ENCODE measurements at regions not wholly inside any gene's neighbourhood (a gene's known extent, or its start where the extent isn't known, plus 50 kb on each side); places are given as distances from the start of the nearest gene placed in this dataset.

GRCh38 chr12:83664650-83665049 lies 977.9 kb downstream of the TMTC2 start:
- Histone ChIP-seq H3K27me3 (ENCODE audit: control insufficient read depth in 4 of 4, insufficient read depth in 4 of 4, low read length in 3 of 4) (no peaks in the 10 kb centered on the region), H3K4me3 (ENCODE audit: low read depth in 1 of 3, low read length in 3 of 3) (no peak overlapping the region), H3K27ac (ENCODE audit: low read depth in 1 of 2, low read length in 2 of 2) (no peak overlapping the region), H3K9me3 (ENCODE audit: control insufficient read depth in 4 of 4, low read length in 3 of 4) (no peaks in the 10 kb centered on the region), H3K9ac (ENCODE audit: low read depth in 1 of 2, low read length in 2 of 2) (no peak overlapping the region), H3K36me3 (ENCODE audit: control insufficient read depth in 4 of 4, insufficient read depth in 3 of 4, low read depth in 1 of 4, low read length in 3 of 4) (no peaks in the 10 kb centered on the region), H3K4me1 (ENCODE audit: control insufficient read depth in 4 of 4, insufficient read depth in 4 of 4, low read length in 3 of 4) (no peaks in the 10 kb centered on the region)
- DNase-seq (ENCODE audit: low spot score), result no peak
- TF ChIP-seq FOXA2 (IDR thresholded peaks at IDR 0.05) (no peak), NR2F2 (IDR thresholded peaks at IDR 0.05) (no peak), GABPA (IDR thresholded peaks at IDR 0.05 in 1 of 2, conservative IDR thresholded peaks at IDR 0.05 in 1 of 2) (no peak), CTCF (IDR thresholded peaks at IDR 0.05; ENCODE audit: low read depth, low read length, missing input control) (no peak), ATF3 (IDR thresholded peaks at IDR 0.05) (no peak)

- Histone ChIP-seq H3K4me1 (ENCODE audit: control insufficient read depth in 4 of 4, insufficient read depth in 4 of 4, low read length in 3 of 4) (no peaks in the 10 kb centered on the region), H3K27me3 (ENCODE audit: control insufficient read depth in 4 of 4, insufficient read depth in 4 of 4, low read length in 3 of 4) (no peaks in the 10 kb centered on the region), H3K9ac (ENCODE audit: low read depth in 1 of 2, low read length in 2 of 2) (no peak overlapping the region), H3K27ac (ENCODE audit: low read depth in 1 of 2, low read length in 2 of 2) (no peak overlapping the region), H3K9me3 (ENCODE audit: control insufficient read depth in 4 of 4, low read length in 3 of 4) (no peaks in the 10 kb centered on the region), H3K36me3 (ENCODE audit: control insufficient read depth in 4 of 4, insufficient read depth in 3 of 4, low read depth in 1 of 4, low read length in 3 of 4) (no peaks in the 10 kb centered on the region), H3K4me3 (ENCODE audit: low read depth in 1 of 3, low read length in 3 of 3) (no peak overlapping the region)
- WGBS, result 88% methylated on average over 3 of the region's 3 CpGs
- no peak for DNase-seq (ENCODE audit: low spot score)
- TF ChIP-seq HNF4A (conservative IDR thresholded peaks at IDR 0.05), result no peak
These were observed 974.1 kb downstream of the TMTC2 start for GRCh38 chr12:83660727-83661358.

GRCh38 chr12:83659321-83659720 lies 972.6 kb downstream of the TMTC2 start:
- H3K9ac ChIP-seq (ENCODE audit: low read depth in 1 of 2, low read length in 2 of 2), result no peak overlapping the region
- H3K27me3 ChIP-seq (ENCODE audit: control insufficient read depth in 4 of 4, insufficient read depth in 4 of 4, low read length in 3 of 4), result no peaks in the 10 kb centered on the region
- no peaks in the 10 kb centered on the region for H3K4me1 ChIP-seq (ENCODE audit: control insufficient read depth in 4 of 4, insufficient read depth in 4 of 4, low read length in 3 of 4)
- no peak overlapping the region for H3K4me3 ChIP-seq (ENCODE audit: low read depth in 1 of 3, low read length in 3 of 3)
- no peak for DNase-seq (ENCODE audit: low spot score)
- H3K9me3 ChIP-seq (ENCODE audit: control insufficient read depth in 4 of 4, low read length in 3 of 4), result no peaks in the 10 kb centered on the region
- no peak for TF ChIP-seq NR2F2 (IDR thresholded peaks at IDR 0.05)
- no peak for TF ChIP-seq GABPA (IDR thresholded peaks at IDR 0.05 in 1 of 2, conservative IDR thresholded peaks at IDR 0.05 in 1 of 2)
- TF ChIP-seq ZBTB33 (IDR thresholded peaks at IDR 0.05), result no peak
- TF ChIP-seq FOXA2 (IDR thresholded peaks at IDR 0.05), result no peak
- TF ChIP-seq MAX (IDR thresholded peaks at IDR 0.05), result no peak
- no peak overlapping the region for H3K27ac ChIP-seq (ENCODE audit: low read depth in 1 of 2, low read length in 2 of 2)
- no peaks in the 10 kb centered on the region for H3K36me3 ChIP-seq (ENCODE audit: control insufficient read depth in 4 of 4, insufficient read depth in 3 of 4, low read depth in 1 of 4, low read length in 3 of 4)
- WGBS, result 84% methylated on average over 2 of the region's 2 CpGs
